ENCODE measurements at regions not wholly inside any gene's neighbourhood (a gene's known extent, or its start where the extent isn't known, plus 50 kb on each side); places are given as distances from the start of the nearest gene placed in this dataset.

GRCh38 chr5:92568522-92568921, 1012.5 kb downstream of the NR2F1-AS1 start:
- no TSS peak for BruUV-seq (replicated peaks)
- ChIA-PET POLR2A (no interaction called here), SMC1A (ENCODE audit: uncharacterized antibody, unreplicated experiment) (no interaction called here), CTCF (interaction anchor here (0.6 kb wide), 1 partner anchor 213 kb away, joined by 3 read pairs; no protein-coding TSS in a partner anchor), RAD21 (ENCODE audit: unreplicated experiment) (no interaction called here)
- no peaks in the 10 kb centered on the region for H3K79me2 ChIP-seq (ENCODE audit: control insufficient read depth, insufficient read depth, low read length)
- no peak overlapping the region for H3K9ac ChIP-seq (ENCODE audit: control insufficient read depth, insufficient read depth, low read length)
- H3K36me3 ChIP-seq (ENCODE audit: control insufficient read depth in 2 of 2, insufficient read depth in 2 of 2, low read length in 1 of 2): no peaks in the 10 kb centered on the region
- no peaks in the 10 kb centered on the region for H3K4me1 ChIP-seq (ENCODE audit: control insufficient read depth, insufficient read depth, low read length)
- H2AFZ ChIP-seq (ENCODE audit: control insufficient read depth, low read depth, low read length): no peak overlapping the region
- DNase-seq (ENCODE audit: low read depth, low spot score) (no peak), ATAC-seq (no peak), FAIRE-seq (no peak)
- no peaks in the 10 kb centered on the region for H3K9me3 ChIP-seq (replicated peaks; ENCODE audit: control insufficient read depth, insufficient read depth, low read length)
- intact Hi-C loops (cut with micrococcal nuclease; ENCODE audit: unreplicated experiment): no loop called here
- H3K4me2 ChIP-seq (ENCODE audit: control insufficient read depth, insufficient read depth): no peak overlapping the region
- in situ Hi-C loops (cut with MboI): no loop called here
- H3K27ac ChIP-seq (ENCODE audit: control insufficient read depth, insufficient read depth): no peak overlapping the region
- no peaks in the 10 kb centered on the region for H3K27me3 ChIP-seq (replicated peaks in 1 of 2; ENCODE audit: control insufficient read depth in 2 of 2, insufficient read depth in 2 of 2, low read length in 1 of 2)
- no peak overlapping the region for H3K4me3 ChIP-seq
- WGBS (ENCODE audit: insufficient coverage, insufficient replicate concordance, low lambda C conversion rate, missing lambda C conversion rate): 11% methylated on average over 2 of the region's 2 CpGs
- H4K20me1 ChIP-seq (ENCODE audit: control insufficient read depth, insufficient read depth): no peaks in the 10 kb centered on the region
- no peak for TF ChIP-seq POLR2AphosphoS2 (IDR thresholded peaks at IDR 0.05; ENCODE audit: low read depth, low read length)
- TF ChIP-seq NRF1 (conservative IDR thresholded peaks at IDR 0.05; ENCODE audit: low read depth, low read length): no peak
- TF ChIP-seq SREBF2 (IDR thresholded peaks at IDR 0.05; ENCODE audit: low read length): no peak
- TF ChIP-seq, protein P1, sequence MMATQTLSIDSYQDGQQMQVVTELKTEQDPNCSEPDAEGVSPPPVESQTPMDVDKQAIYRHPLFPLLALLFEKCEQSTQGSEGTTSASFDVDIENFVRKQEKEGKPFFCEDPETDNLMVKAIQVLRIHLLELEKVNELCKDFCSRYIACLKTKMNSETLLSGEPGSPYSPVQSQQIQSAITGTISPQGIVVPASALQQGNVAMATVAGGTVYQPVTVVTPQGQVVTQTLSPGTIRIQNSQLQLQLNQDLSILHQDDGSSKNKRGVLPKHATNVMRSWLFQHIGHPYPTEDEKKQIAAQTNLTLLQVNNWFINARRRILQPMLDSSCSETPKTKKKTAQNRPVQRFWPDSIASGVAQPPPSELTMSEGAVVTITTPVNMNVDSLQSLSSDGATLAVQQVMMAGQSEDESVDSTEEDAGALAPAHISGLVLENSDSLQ (IDR thresholded peaks at IDR 0.05): no peak
- TF ChIP-seq WRNIP1 (IDR thresholded peaks at IDR 0.05; ENCODE audit: borderline replicate concordance, low read depth, low read length): no peak
- no peak for TF ChIP-seq SMC3 (IDR thresholded peaks at IDR 0.05; ENCODE audit: borderline replicate concordance, low read length)
- no peak for TF ChIP-seq POLR2A (IDR thresholded peaks at IDR 0.05; ENCODE audit: low read depth, low read length)
- TF ChIP-seq TCF7 (IDR thresholded peaks at IDR 0.05; ENCODE audit: borderline replicate concordance): no peak
- no peak for TF ChIP-seq CEBPZ (IDR thresholded peaks at IDR 0.05; ENCODE audit: low read depth, low read length)
- no peak for TF ChIP-seq NR2C1 (IDR thresholded peaks at IDR 0.05)
- TF ChIP-seq NFYA (IDR thresholded peaks at IDR 0.05; ENCODE audit: borderline replicate concordance, low read depth, low read length): no peak
- TF ChIP-seq ESRRA (IDR thresholded peaks at IDR 0.05; ENCODE audit: low read length): no peak
- TF ChIP-seq IRF3 (IDR thresholded peaks at IDR 0.05): no peak
- TF ChIP-seq POLR2AphosphoS5 (IDR thresholded peaks at IDR 0.05; ENCODE audit: low read length): no peak
- TF ChIP-seq, protein P2, sequence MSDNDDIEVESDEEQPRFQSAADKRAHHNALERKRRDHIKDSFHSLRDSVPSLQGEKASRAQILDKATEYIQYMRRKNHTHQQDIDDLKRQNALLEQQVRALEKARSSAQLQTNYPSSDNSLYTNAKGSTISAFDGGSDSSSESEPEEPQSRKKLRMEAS (IDR thresholded peaks at IDR 0.05; ENCODE audit: low read depth, low read length): no peak
- TF ChIP-seq LARP7 (IDR thresholded peaks at IDR 0.05): no peak
- TF ChIP-seq PAX8 (IDR thresholded peaks at IDR 0.05): no peak
- no peak for TF ChIP-seq NBN (IDR thresholded peaks at IDR 0.05)
- TF ChIP-seq ZNF687 (IDR thresholded peaks at IDR 0.05): no peak

Measured in GM12878 (cell line).